Lower leg skin (tissue), 4 donors: ENCODE measurements at regions not wholly inside any gene's neighbourhood (a gene's known extent, or its start where the extent isn't known, plus 50 kb on each side); places are given as distances from the start of the nearest gene placed in this dataset.

Source experiments
- DNase-seq, 2 donors: peaks; one replicate each; pipeline ENCODE4 v3.0.0-alpha.2; 2019; ENCODE audit warnings: low spot score in 2 of 2
- H3K4me3 ChIP-seq: fragments of 200-600 bp; sonication (generic); 2 replicates; pipeline ENCODE4 v1.5.1; 2017; ENCODE audit warnings: mild to moderate bottlenecking, low read depth; ENCODE audit not compliant: poor library complexity, severe bottlenecking
- CTCF ChIP-seq, 3 donors: fragments of 450-650 bp; IDR thresholded peaks; one replicate each; pipeline ENCODE4 v1.5.1; 2016; ENCODE audit warnings: antibody characterized with exemption in 3 of 3, mild to moderate bottlenecking in 3 of 3, moderate library complexity in 2 of 3
- POLR2A ChIP-seq, 2 donors: fragments of 450-650 bp; IDR thresholded peaks; one replicate each; pipeline ENCODE4 v1.6.1; 2016 to 2017; ENCODE audit warnings: antibody characterized with exemption in 2 of 2, mild to moderate bottlenecking in 1 of 2, moderate library complexity in 1 of 2
- WGBS, 2 donors: methylation state at CpG; one replicate each; pipeline ENCODE4 v1.1.5; 2018; 5-methylcytosine and 5-hydroxymethylcytosine counted together
- intact Hi-C: fragments of 100-400 bp; cut with DNase I; formaldehyde crosslinking; loops from one replicate; pipeline ENCODE4 v1.15.0; 2023; ENCODE audit warnings: low total_unique reads

GRCh38 chr16:6558661-6559060 lies 774.0 kb upstream of the RBFOX1 start:
- intact Hi-C loops: no loop called here
- DNase-seq: no peak
- TF ChIP-seq CTCF (IDR thresholded peaks at IDR 0.05) (no peak), POLR2A (IDR thresholded peaks at IDR 0.05) (no peak)
- no peak overlapping the region for H3K4me3 ChIP-seq
- 27 to 31% methylated on average over 7 of the region's 7 CpGs for WGBS, 2 donors

- TF ChIP-seq CTCF (IDR thresholded peaks at IDR 0.05): no peak
- no peak for TF ChIP-seq POLR2A (IDR thresholded peaks at IDR 0.05)
- no peak overlapping the region for H3K4me3 ChIP-seq
- no peak for DNase-seq
- 22 to 24% methylated on average over 8 of the region's 8 CpGs for WGBS, 2 donors
- intact Hi-C loops: no loop called here
Observed at GRCh38 chr16:6558126-6558525, 774.5 kb upstream of the RBFOX1 start.

- DNase-seq: no peak
- no peak overlapping the region for H3K4me3 ChIP-seq
- WGBS, 2 donors: 38 to 45% methylated on average over 11 of the region's 11 CpGs
- intact Hi-C loops: no loop called here
- TF ChIP-seq CTCF (IDR thresholded peaks at IDR 0.05) (no peak), POLR2A (IDR thresholded peaks at IDR 0.05) (no peak)
Observed at GRCh38 chr16:6557353-6558023, 775.2 kb upstream of the RBFOX1 start.

- intact Hi-C loops: no loop called here
- 70 to 76% methylated on average over 1 of the region's 1 CpG for WGBS, 2 donors
- no peak for DNase-seq
- H3K4me3 ChIP-seq: no peak overlapping the region
- TF ChIP-seq POLR2A (IDR thresholded peaks at IDR 0.05): no peak
- TF ChIP-seq CTCF (IDR thresholded peaks at IDR 0.05): no peak
Observed at GRCh38 chr16:6549415-6549814, 783.2 kb upstream of the RBFOX1 start.

GRCh38 chr16:6548507-6548906 lies 784.1 kb upstream of the RBFOX1 start:
- WGBS, 2 donors: 89 to 91% methylated on average over 11 of the region's 11 CpGs
- no peak overlapping the region for H3K4me3 ChIP-seq
- intact Hi-C loops: no loop called here
- DNase-seq: no peak
- TF ChIP-seq POLR2A (IDR thresholded peaks at IDR 0.05) (no peak), CTCF (IDR thresholded peaks at IDR 0.05) (no peak)

GRCh38 chr16:6547131-6547530 lies 785.5 kb upstream of the RBFOX1 start:
- WGBS, 2 donors: 38 to 49% methylated on average over 3 of the region's 3 CpGs
- intact Hi-C loops: no loop called here

More at GRCh38 chr16:6547131-6547530, 785.5 kb upstream of the RBFOX1 start:
- TF ChIP-seq CTCF (IDR thresholded peaks at IDR 0.05) (no peak), POLR2A (IDR thresholded peaks at IDR 0.05) (no peak)
- DNase-seq: no peak
- H3K4me3 ChIP-seq: no peak overlapping the region
